CD14-positive monocyte (primary cell): ENCODE measurements at regions not wholly inside any gene's neighbourhood (a gene's known extent, or its start where the extent isn't known, plus 50 kb on each side); places are given as distances from the start of the nearest gene placed in this dataset.

Source experiments
- DNase-seq, 3 donors: peaks; one replicate each; pipeline ENCODE4 v3.0.0-alpha.2; 2011 to 2022
- H2AFZ ChIP-seq: 2 replicates; pipeline ENCODE4 v1.6.0; 2012; ENCODE audit warnings: mild to moderate bottlenecking, low read depth, low read length, inconsistent platforms; ENCODE audit not compliant: insufficient read depth, poor library complexity, severe bottlenecking
- H3K27ac ChIP-seq, 2 donors: 1 replicate in 1 of 2; 2 replicates in 1 of 2; pipeline ENCODE4 v1.5.1; 2012 to 2013; ENCODE audit warnings: low read length in 2 of 2, control low read depth in 1 of 2, inconsistent platforms in 1 of 2, low read depth in 1 of 2, mild to moderate bottlenecking in 1 of 2
- H3K27me3 ChIP-seq, 2 donors: one replicate each; pipeline versions ENCODE4 v1.6.0 to v1.6.1; 2011 to 2013; ENCODE audit warnings: low read length in 2 of 2; ENCODE audit not compliant: control insufficient read depth in 2 of 2, insufficient read depth in 2 of 2
- H3K36me3 ChIP-seq, 2 donors: replicated peaks in 1 of 2; 1 replicate in 1 of 2; 2 replicates in 1 of 2; pipeline versions ENCODE4 v1.5.1 to v1.6.1; 2012 to 2013; ENCODE audit warnings: low read length in 2 of 2, control low read depth in 1 of 2, inconsistent platforms in 1 of 2, mild to moderate bottlenecking in 1 of 2; ENCODE audit not compliant: insufficient read depth in 2 of 2, control insufficient read depth in 1 of 2
- H3K4me1 ChIP-seq, 2 donors: 1 replicate in 1 of 2; 2 replicates in 1 of 2; pipeline versions ENCODE4 v1.5.1 to v1.6.1; 2012 to 2013; ENCODE audit warnings: low read length in 2 of 2, control low read depth in 1 of 2, inconsistent platforms in 1 of 2, mild to moderate bottlenecking in 1 of 2, moderate library complexity in 1 of 2; ENCODE audit not compliant: insufficient read depth in 2 of 2, control insufficient read depth in 1 of 2
- H3K4me2 ChIP-seq: replicated peaks from 2 replicates; pipeline ENCODE3; 2012; ENCODE audit warnings: low read length, moderate library complexity, mild to moderate bottlenecking; ENCODE audit not compliant: poor library complexity, severe bottlenecking; ENCODE audit errors: extremely low read depth
- H3K4me3 ChIP-seq, 3 experiments: fragments of 200-600 bp in 1 of 3; sonication (generic) in 1 of 3; replicated peaks in 1 of 3; 1 replicate in 2 of 3; 2 replicates in 1 of 3; pipeline ENCODE4 v1.5.1; 2011 to 2013; ENCODE audit warnings: low read length in 3 of 3, mild to moderate bottlenecking in 3 of 3, control low read depth in 2 of 3, low read depth in 2 of 3, inconsistent platforms in 1 of 3, moderate library complexity in 1 of 3
- H3K79me2 ChIP-seq: 2 replicates; pipeline ENCODE4 v1.6.0; 2012; ENCODE audit warnings: mild to moderate bottlenecking, control low read depth, inconsistent platforms, low read length, moderate library complexity; ENCODE audit not compliant: insufficient read depth
- H3K9ac ChIP-seq: 2 replicates; pipeline ENCODE4 v1.6.0; 2017; ENCODE audit warnings: low read length, mild to moderate bottlenecking; ENCODE audit not compliant: insufficient read depth, poor library complexity, severe bottlenecking
- H3K9me3 ChIP-seq, 2 donors: replicated peaks in 1 of 2; 1 replicate in 1 of 2; 2 replicates in 1 of 2; pipeline versions ENCODE4 v1.5.1 to v1.6.1; 2012 to 2013; ENCODE audit warnings: low read length in 2 of 2, control low read depth in 1 of 2; ENCODE audit not compliant: control insufficient read depth in 1 of 2, insufficient read depth in 1 of 2
- H4K20me1 ChIP-seq: 2 replicates; pipeline ENCODE4 v1.6.0; 2012; ENCODE audit warnings: mild to moderate bottlenecking, low read length, control low read depth, moderate library complexity; ENCODE audit not compliant: insufficient read depth
- H3K27ac Mint-ChIP-seq, 7 donors: one replicate each; pipeline ENCODE4 v1.8.0; 2020; ENCODE audit warnings: mild to moderate bottlenecking in 7 of 7, mixed read lengths in 7 of 7, moderate library complexity in 6 of 7, inconsistent platforms in 2 of 7
- H3K27me3 Mint-ChIP-seq, 3 donors: one replicate each; pipeline ENCODE4 v1.8.0; 2021 to 2022; ENCODE audit warnings: low read depth in 3 of 3, mild to moderate bottlenecking in 3 of 3, mixed read lengths in 3 of 3, moderate library complexity in 3 of 3, inconsistent platforms in 1 of 3
- H3K36me3 Mint-ChIP-seq, 2 donors: one replicate each; pipeline ENCODE4 v1.8.0; 2020; ENCODE audit warnings: mixed read lengths in 2 of 2, inconsistent platforms in 1 of 2, mild to moderate bottlenecking in 1 of 2
- H3K4me1 Mint-ChIP-seq: one replicate; pipeline ENCODE4 v1.8.0; 2020; ENCODE audit warnings: mild to moderate bottlenecking, mixed read lengths
- H3K4me3 Mint-ChIP-seq, 2 donors: one replicate each; pipeline ENCODE4 v1.8.0; 2020; ENCODE audit warnings: mild to moderate bottlenecking in 2 of 2, mixed read lengths in 2 of 2, moderate library complexity in 1 of 2
- H3K9me3 Mint-ChIP-seq, 7 donors: one replicate each; pipeline ENCODE4 v1.8.0; 2020 to 2022; ENCODE audit warnings: mixed read lengths in 7 of 7, mild to moderate bottlenecking in 6 of 7, moderate library complexity in 6 of 7, inconsistent platforms in 2 of 7
- WGBS: methylation state at CpG from one replicate; pipeline ENCODE4 v1.1.5; 2013; ENCODE audit warnings: missing lambda C conversion rate; ENCODE audit not compliant: insufficient coverage; 5-methylcytosine and 5-hydroxymethylcytosine counted together
- intact Hi-C, 2 donors: fragments of 100-400 bp; cut with micrococcal nuclease; formaldehyde crosslinking; loops; one replicate each; pipeline versions ENCODE4 v1.15.0 to v1.15.1; 2023
- TF ChIP-seq, protein P1 (sequence below): fragments of 200-600 bp; IDR thresholded peaks from one replicate; pipeline ENCODE4 v1.8.0; 2022; ENCODE audit warnings: antibody characterized with exemption, mild to moderate bottlenecking

DNA sequence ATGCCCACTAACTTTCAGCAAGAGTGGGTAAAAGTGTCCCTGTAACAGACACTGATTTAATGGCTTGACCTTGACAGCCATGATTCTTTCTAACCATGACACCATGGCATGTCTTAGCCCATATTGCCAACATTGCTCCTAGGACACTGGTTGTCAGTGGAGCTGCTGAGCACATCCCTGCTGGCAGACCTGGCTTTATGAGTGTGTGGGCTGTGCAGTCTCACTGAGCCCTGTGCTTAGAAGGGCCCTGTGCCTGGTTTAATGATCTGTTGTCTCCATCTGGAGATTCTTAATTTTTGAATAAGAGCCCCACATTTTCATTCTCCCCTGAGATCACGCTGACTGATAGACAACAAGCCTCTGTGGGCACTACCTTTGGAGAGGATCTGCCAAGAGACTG lies 243.1 kb upstream of the KIAA1217 start:
- H3K27ac Mint-ChIP-seq: no peak overlapping the region
- Histone ChIP-seq H3K27ac (no peak overlapping the region), H3K4me3 (no peak overlapping the region), H3K4me1 (no peaks in the 10 kb centered on the region), H3K9me3 (no peaks in the 10 kb centered on the region), H3K9ac (no peak overlapping the region), H3K27me3 (no peaks in the 10 kb centered on the region), H3K36me3 (no peaks in the 10 kb centered on the region), H2AFZ (no peak overlapping the region), H4K20me1 (no peaks in the 10 kb centered on the region), H3K4me2 (no peak overlapping the region), H3K79me2 (no peaks in the 10 kb centered on the region)
- H3K4me3 Mint-ChIP-seq: no peak overlapping the region
- TF ChIP-seq, protein P1, sequence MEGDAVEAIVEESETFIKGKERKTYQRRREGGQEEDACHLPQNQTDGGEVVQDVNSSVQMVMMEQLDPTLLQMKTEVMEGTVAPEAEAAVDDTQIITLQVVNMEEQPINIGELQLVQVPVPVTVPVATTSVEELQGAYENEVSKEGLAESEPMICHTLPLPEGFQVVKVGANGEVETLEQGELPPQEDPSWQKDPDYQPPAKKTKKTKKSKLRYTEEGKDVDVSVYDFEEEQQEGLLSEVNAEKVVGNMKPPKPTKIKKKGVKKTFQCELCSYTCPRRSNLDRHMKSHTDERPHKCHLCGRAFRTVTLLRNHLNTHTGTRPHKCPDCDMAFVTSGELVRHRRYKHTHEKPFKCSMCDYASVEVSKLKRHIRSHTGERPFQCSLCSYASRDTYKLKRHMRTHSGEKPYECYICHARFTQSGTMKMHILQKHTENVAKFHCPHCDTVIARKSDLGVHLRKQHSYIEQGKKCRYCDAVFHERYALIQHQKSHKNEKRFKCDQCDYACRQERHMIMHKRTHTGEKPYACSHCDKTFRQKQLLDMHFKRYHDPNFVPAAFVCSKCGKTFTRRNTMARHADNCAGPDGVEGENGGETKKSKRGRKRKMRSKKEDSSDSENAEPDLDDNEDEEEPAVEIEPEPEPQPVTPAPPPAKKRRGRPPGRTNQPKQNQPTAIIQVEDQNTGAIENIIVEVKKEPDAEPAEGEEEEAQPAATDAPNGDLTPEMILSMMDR: no peak
- peaks cover 1 to 5% (median 2%) of the 10 kb centered on the region in 3 donors for H3K27me3 Mint-ChIP-seq
- DNase-seq: no peak
- peaks cover 0 to 17% (median 6%) of the 10 kb centered on the region in 7 donors for H3K9me3 Mint-ChIP-seq
- intact Hi-C loops: no loop called here
- no CpG with 5 or more reads among the region's 1 CpG for WGBS
- H3K4me1 Mint-ChIP-seq: no peaks in the 10 kb centered on the region
- no peaks in the 10 kb centered on the region for H3K36me3 Mint-ChIP-seq

- Histone ChIP-seq H2AFZ (no peak overlapping the region), H3K4me1 (no peaks in the 10 kb centered on the region), H3K36me3 (no peaks in the 10 kb centered on the region), H3K27ac (no peak overlapping the region), H3K4me3 (no peak overlapping the region), H3K9me3 (no peaks in the 10 kb centered on the region), H4K20me1 (no peaks in the 10 kb centered on the region), H3K27me3 (no peaks in the 10 kb centered on the region), H3K79me2 (no peaks in the 10 kb centered on the region), H3K4me2 (no peak overlapping the region), H3K9ac (no peak overlapping the region)
- DNase-seq: no peak
- Mint-ChIP-seq H3K27ac (no peak overlapping the region), H3K4me3 (no peak overlapping the region), H3K9me3 (peaks cover 0 to 20% (median 6%) of the 10 kb centered on the region in 7 donors), H3K4me1 (no peaks in the 10 kb centered on the region), H3K27me3 (peaks cover 1 to 5% (median 2%) of the 10 kb centered on the region in 3 donors), H3K36me3 (no peaks in the 10 kb centered on the region)
- TF ChIP-seq, protein P1: no peak
- WGBS: 90% methylated on average over 2 of the region's 3 CpGs
- intact Hi-C loops: no loop called here
These were observed 242.4 kb upstream of the KIAA1217 start for GRCh38 chr10:23966504-23967051.
